K562 (cell line): ENCODE measurements at regions not wholly inside any gene's neighbourhood (a gene's known extent, or its start where the extent isn't known, plus 50 kb on each side); places are given as distances from the start of the nearest gene placed in this dataset.

Experiments used
- ATF7 ChIP-seq: fragments of 450-650 bp; IDR thresholded peaks from 2 replicates; pipeline ENCODE4 v1.7.1; 2014; ENCODE audit warnings: mild to moderate bottlenecking, moderate library complexity
- CTCF ChIP-seq, 3 experiments: IDR thresholded peaks in 2 of 3; conservative IDR thresholded peaks in 1 of 3; 2 replicates each; pipeline ENCODE4 v1.5.1; 2011 to 2012; ENCODE audit warnings: low read length in 3 of 3, mild to moderate bottlenecking in 3 of 3, control low read depth in 2 of 3, improper control_type of control experiment in 1 of 3, inconsistent platforms in 1 of 3, low read depth in 1 of 3, mixed read lengths in 1 of 3, moderate library complexity in 1 of 3; ENCODE audit not compliant: insufficient read depth in 2 of 3
- FOXJ2 ChIP-seq: fragments of 200-800 bp; sonication (Bioruptor generic); IDR thresholded peaks from 2 replicates; pipeline ENCODE4 v1.6.1; 2016; ENCODE audit warnings: missing genetic modification characterization, missing compliant biosample characterization
- GTF2B ChIP-seq: IDR thresholded peaks from 2 replicates; pipeline ENCODE4 v1.6.1; 2011; ENCODE audit not compliant: insufficient read length; ENCODE audit errors: extremely low read depth
- TEAD2 ChIP-seq: fragments of 450-650 bp; IDR thresholded peaks from 2 replicates; pipeline ENCODE4 v1.6.1; 2016; ENCODE audit warnings: missing genetic modification characterization, control low read depth, missing compliant biosample characterization

- no peak for TF ChIP-seq GTF2B
- no peak for TF ChIP-seq ATF7
- TF ChIP-seq CTCF (IDR thresholded peaks at IDR 0.05 in 2 of 3, conservative IDR thresholded peaks at IDR 0.05 in 1 of 3; ENCODE audit: insufficient read depth in 2 of 3, low read depth in 1 of 3, low read length in 3 of 3), result no peak
- TF ChIP-seq FOXJ2 (tag), result no peak
- TF ChIP-seq TEAD2 (tag), result no peak
Observed at GRCh38 chr2:18262601-18263000, 297.9 kb downstream of the RDH14 start.
